ENCODE measurements at regions not wholly inside any gene's neighbourhood (a gene's known extent, or its start where the extent isn't known, plus 50 kb on each side); places are given as distances from the start of the nearest gene placed in this dataset.
A peak's percentile ranks its signal among the peaks of the same experiment; 100 is the strongest.

DNA sequence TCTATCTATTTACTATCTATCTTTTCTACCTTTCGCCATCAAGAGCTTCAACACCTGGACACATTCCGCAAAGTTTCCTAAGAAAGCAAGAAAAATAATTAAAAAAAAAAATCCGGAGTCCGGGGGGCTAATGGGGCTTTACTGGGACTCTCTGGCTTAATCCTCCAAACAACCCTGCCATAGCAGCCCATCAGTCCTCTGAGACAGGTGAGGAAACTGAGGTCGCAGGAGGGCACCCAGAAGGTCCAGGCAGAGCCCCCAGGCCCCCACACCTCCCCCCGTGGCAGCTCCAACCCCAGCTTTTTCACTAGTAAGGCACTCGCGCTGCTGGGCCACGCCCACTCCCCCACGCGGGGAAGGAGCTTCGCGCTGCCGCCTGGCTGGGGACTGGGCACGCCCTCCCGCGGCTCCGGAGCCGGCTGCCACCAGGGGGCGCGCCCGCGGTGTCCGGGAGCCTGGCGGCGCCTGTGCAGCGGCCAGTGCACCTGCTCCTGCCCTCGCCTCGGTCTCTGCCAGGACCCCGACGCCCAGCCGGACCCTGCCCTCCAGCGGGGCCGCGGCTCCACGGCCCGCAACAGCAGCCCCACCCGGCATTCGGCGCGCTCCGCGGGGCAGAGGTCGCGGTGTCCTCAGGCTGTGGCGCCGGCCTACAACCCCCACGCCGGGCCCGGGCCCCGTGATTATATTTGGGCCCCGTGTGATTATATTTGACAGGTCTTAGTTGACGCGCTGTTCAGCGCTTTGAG lies 54.1 kb upstream of the SAMD11 start:
- no peak overlapping the region for H3K27ac ChIP-seq
- H3K4me1 ChIP-seq, result no peaks in the 10 kb centered on the region
- TF ChIP-seq, protein P1, sequence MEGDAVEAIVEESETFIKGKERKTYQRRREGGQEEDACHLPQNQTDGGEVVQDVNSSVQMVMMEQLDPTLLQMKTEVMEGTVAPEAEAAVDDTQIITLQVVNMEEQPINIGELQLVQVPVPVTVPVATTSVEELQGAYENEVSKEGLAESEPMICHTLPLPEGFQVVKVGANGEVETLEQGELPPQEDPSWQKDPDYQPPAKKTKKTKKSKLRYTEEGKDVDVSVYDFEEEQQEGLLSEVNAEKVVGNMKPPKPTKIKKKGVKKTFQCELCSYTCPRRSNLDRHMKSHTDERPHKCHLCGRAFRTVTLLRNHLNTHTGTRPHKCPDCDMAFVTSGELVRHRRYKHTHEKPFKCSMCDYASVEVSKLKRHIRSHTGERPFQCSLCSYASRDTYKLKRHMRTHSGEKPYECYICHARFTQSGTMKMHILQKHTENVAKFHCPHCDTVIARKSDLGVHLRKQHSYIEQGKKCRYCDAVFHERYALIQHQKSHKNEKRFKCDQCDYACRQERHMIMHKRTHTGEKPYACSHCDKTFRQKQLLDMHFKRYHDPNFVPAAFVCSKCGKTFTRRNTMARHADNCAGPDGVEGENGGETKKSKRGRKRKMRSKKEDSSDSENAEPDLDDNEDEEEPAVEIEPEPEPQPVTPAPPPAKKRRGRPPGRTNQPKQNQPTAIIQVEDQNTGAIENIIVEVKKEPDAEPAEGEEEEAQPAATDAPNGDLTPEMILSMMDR (IDR thresholded peaks at IDR 0.05), result peak; percentile 68 to 85 (median 76)
- TF ChIP-seq POLR2A (IDR thresholded peaks at IDR 0.05), result no peak
- WGBS (ENCODE audit: insufficient coverage, low coverage, low lambda C conversion rate, missing lambda C conversion rate), result 26% methylated on average over 8 of the region's 55 CpGs
- H3K9me3 ChIP-seq, result no peaks in the 10 kb centered on the region
- H3K4me3 ChIP-seq, result no peak overlapping the region
- H3K36me3 ChIP-seq, result no peaks in the 10 kb centered on the region
- peak; percentile 90 to 94 (median 90) for ATAC-seq
- DNase-seq, result peak; percentile 74 to 78 (median 77)
- no peaks in the 10 kb centered on the region for H3K27me3 ChIP-seq
- intact Hi-C loops (cut with DNase I), result no loop called here

Measured in right lobe of liver (tissue), 6 donors.